AML-193 (cell line): ENCODE measurements at regions not wholly inside any gene's neighbourhood (a gene's known extent, or its start where the extent isn't known, plus 50 kb on each side); places are given as distances from the start of the nearest gene placed in this dataset.

ENCODE experiments used
- DNase-seq, 2 experiments: peaks; one replicate each; lab custom pipeline; 2025; lab: John Stamatoyannopoulos, UW

DNA sequence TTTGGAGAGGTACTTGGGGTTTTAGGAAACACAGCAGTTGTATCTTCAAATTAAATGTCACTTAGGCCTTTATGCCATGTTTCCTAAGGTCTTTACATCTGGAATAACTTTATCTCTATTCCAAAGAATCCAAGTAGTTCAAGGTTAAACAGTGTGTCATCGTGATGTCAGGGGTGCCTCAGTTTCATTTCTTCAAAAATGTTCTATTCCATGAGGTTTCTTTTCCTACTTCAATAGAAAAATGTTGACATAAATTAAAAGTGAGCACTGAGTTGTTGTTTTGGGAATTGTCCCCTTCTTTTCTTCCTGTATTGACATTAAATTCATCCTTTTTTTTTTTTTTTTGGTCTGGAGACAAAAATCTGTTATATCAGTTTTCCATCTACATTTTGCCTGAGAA is 160.6 kb upstream of the C21orf91 start:
- no peak for DNase-seq

- no peak for DNase-seq
Observed at GRCh38 chr21:17978895-17979294, 159.7 kb upstream of the C21orf91 start.

DNA sequence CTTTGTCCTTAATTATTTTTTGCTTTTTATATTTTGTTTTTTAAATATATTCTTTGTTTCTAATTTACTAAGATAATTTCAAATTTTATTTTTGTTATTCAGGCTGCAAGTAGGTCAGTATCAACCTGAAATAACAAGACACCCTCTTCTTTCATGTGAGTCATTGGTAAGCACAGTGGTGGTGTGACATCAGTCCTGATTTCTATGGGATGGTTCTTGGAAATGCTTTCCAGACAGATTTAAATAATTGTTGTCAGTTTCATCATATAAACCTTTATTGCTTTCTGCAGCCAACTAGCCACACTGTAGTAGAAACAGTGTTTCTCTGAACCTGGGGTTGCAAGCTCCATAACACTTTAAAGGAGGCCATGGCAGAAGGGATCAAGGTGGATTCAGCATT is 157.5 kb upstream of the C21orf91 start:
- DNase-seq, result no peak

DNA sequence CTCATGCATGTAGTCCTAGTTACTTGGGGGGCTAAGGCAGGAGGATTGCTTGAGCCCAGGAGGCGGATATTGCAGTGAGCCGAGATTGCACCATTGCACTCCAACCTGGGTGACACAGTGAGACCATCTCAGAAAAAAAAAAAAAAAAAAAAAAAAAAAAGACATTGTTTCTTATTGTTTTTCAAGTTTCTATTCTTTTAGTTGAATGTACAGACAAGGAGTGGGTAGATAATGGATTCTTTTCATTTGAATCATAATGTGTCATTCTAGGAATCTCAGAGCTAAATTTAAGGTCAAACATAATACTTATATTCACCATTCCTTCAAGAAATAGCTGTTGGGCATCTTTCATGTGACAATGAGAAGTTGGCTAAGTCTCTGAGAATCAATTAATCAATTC is 157.0 kb upstream of the C21orf91 start:
- DNase-seq, result no peak

- no peak for DNase-seq
Observed at GRCh38 chr21:17967319-17967718, 148.2 kb upstream of the C21orf91 start.

DNA sequence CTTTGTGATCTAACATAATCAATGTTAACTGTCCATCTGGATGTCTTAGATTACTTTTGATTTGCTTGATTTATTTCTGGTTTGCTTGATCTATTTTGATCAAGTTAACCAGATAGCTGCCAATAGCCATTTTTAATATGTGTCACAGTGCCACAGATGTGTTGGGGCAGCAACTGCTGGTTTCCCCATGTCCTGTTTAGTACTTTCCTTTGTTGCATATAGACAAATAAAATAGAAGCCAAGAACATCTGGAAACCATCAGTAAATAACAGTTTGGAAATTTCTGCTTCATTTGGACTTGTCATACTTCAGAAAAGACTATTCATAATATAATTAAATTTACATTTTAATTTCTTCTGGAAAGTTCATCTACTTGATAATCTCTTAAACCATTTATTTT is 145.6 kb upstream of the C21orf91 start:
- no peak for DNase-seq

- DNase-seq, result no peak
Observed at GRCh38 chr21:17964199-17964598, 145.0 kb upstream of the C21orf91 start.

DNA sequence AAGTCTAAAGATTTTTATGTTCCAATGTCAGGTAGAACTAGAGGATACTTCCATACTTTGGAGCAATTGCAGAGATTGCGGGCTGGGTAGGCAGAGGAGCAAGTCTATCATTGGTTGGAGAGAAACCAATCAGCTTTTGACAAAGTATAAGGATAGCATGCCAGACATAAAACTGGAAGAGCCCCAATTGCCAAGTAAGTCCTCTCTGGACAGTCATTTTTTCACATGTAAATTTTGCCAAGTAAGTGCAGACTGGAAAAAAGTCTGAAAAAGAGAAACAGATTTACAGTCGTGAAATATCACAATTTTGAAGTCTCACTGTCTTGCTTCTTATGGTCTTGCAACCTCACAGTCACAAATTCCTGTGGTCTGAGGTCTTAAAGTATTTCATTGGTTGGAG is 131.4 kb upstream of the C21orf91 start:
- DNase-seq, result no peak

GRCh38 chr21:17949421-17949820 is 130.3 kb upstream of the C21orf91 start:
- no peak for DNase-seq

- no peak for DNase-seq
Observed at GRCh38 chr21:17947531-17947930, 128.4 kb upstream of the C21orf91 start.

- peak; percentile 14 to 29 for DNase-seq
Observed at GRCh38 chr21:17931080-17931479, 111.9 kb upstream of the C21orf91 start.

GRCh38 chr21:17930093-17930492 is 110.9 kb upstream of the C21orf91 start:
- DNase-seq, result no peak

DNA sequence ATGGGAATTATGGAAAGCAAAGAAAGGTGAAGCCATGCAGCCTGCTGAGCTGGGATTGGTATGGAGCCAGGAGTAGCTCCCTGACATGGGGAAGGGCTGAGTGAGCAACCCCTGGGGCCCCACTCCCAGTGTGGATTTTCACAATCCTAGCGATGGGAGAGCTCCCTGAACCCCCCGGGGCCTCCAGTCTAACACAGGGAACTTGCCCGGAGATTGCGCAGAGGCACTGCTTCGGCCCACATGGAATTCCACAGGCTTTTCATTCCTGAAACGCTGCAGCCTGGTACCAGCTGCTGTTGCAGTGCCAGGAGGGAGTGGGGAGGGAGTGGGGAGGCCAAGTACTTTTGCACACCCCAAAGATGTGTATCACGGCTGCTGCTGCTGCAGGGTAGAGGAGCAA is 110.4 kb upstream of the C21orf91 start:
- no peak for DNase-seq

DNA sequence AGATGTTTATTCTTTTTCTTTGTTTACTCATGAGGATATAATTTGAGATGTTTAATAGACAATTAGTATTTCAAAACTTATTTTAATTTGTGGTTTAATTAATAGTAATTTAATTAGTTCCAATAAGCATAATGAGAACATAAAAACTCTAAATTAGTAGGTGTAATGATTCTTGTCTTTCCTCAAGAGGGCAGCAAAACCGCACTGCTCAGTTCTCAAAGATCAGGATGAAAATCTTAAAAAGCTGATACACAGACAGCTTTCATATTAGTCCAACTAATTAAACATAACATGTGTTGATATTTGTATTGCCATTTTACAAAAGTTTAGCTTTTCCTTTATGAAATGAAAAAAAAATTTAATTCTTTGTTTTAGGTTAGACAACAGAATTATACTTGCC is 106.7 kb upstream of the C21orf91 start:
- DNase-seq, result peak; percentile 10 to 21

DNA sequence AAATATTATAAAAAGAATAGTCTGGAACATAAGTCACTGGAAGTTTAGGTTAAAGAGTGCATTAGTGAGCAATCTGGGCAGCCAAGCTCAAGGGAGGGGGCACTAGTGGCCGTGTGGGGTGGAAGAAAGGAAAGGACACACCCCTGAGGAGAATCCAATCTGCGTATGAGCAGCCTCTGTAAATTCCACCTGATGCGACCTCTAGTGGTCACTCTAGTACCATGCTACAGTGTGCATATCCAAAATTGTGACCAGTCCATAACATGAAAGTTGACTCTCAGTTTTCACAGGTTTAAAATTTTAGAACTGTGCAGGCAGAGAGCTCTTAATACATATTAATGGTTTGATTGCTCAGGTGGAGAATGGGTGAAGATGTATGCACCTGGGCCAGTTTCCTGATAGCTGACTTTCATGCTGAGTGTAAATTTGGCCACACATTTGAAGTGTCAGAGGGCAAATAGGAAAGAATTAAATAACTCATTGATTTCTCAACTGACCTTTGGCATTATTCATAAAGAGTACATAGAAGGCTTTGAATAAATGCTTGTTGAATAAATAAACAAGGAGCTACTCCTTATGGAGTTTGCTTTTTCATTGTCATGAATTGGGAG is 105.9 kb upstream of the C21orf91 start:
- DNase-seq, result peak; percentile 66 to 67

- DNase-seq, result no peak
Observed at GRCh38 chr21:17921579-17922530, 102.7 kb upstream of the C21orf91 start.

DNA sequence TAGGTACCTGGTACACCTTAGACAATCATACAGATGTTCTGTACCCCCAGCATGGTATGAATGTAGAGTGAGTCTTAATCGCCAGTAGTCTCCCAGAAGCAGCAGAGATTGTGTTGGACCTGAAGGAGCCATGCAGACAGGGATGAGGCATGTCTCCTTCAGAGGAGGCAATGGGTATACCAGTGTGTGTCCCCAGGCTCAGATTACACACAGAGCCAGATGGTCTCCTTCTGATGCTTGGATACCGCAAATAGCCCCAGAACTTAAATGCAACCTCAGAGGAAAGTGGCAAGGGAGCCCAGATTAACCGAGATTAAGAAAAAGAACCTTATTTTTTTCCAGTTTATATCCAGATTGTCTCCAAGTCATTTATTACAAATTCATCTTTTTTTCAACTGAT is 96.8 kb upstream of the C21orf91 start:
- no peak for DNase-seq

- no peak for DNase-seq
Observed at GRCh38 chr21:17911628-17912027, 92.5 kb upstream of the C21orf91 start.

- DNase-seq, result no peak
Observed at GRCh38 chr21:17903929-17904639, 84.9 kb upstream of the C21orf91 start.

DNA sequence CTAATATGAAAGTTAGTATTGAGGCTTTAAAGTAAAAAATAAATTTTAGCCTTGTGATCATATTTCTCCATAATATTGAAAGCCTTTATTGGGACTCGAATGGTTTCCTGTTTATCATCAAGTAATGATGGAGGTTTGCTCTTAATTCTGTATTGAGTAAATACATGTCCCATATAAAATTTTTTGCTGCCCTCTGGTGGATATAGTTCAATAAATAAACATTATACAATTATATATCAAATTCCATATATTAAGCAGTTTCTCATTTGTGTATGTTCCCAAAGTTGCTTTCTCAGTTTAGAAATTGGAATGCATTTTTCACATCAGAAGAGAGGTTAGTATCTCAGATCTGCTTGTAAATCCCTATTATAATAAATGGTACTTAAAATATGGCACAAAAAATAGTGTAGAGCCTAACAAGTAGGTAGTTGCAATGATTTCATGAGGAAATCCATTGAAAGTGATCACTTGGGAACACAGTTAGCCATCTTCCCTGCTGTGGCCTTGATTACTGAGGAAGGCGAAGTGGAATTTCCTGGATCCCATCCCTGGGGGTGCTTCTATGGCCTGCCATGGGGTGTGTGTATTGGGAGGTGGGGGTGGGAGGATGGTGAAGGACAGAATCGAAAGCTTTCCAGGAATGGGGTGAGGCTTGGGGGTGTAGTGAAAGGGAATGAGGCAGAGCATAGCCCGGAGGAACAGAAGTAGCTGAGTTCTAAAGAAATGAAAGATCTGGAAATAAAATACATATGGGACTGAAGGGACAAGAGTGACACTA is 84.1 kb upstream of the C21orf91 start:
- peak; percentile 22 to 51 for DNase-seq

DNA sequence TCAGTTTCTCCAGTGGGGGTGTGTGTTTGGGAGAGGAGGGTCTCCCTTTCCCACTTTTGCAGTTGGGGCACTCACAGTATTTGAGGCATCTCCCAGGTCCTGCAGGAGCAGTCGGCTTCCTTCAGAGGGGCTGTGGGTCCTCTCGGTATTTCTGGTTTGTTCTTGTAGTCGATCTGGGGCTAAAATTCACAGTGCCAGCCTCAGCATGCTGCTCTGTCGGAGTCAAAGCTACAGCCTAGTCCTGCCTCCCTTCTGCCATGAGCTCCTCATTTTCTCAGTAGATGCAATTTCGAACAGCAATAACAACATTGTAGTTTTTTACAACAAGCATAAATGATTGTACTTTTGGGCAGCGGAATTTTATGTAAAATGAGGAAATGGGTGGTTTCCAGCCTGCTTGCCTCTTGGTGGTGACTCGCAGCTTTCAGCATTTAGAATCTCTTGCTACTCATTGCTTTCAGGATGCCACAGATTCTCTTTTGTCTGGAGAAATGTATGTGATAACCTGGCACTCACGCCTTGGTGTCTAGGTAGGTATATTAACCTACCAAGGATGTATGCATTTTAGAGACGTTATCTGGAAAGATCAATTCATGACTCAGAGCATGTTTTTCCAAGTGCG is 82.4 kb upstream of the C21orf91 start:
- DNase-seq, result no peak

DNA sequence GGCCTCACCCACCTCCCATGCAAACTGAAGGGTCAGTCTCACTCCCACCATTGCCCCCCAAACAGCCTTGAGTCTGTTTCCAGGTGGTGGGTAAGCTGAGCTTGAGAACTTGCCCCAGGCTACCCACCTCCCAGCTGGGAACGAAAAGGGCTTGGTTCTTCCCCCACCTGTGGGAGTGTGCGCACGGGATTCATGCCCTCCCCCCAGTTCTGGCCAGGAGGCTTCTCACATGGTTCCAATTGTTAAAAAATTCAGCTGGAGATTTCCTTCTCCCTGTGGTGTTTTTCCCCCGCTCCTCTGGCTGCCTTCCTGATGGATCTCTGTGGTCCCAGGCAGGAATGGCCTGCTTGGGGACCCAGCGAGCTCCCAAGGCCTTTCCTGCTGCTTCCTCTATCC is 81.8 kb upstream of the C21orf91 start:
- DNase-seq, result no peak
